GM23338 (cell line): ENCODE measurements at regions not wholly inside any gene's neighbourhood (a gene's known extent, or its start where the extent isn't known, plus 50 kb on each side); places are given as distances from the start of the nearest gene placed in this dataset.
A peak's percentile ranks its signal among the peaks of the same experiment; 100 is the strongest.

Experiments
- EZH2 ChIP-seq: fragments of 200-600 bp; sonication (generic); IDR thresholded peaks from one replicate; pipeline ENCODE4 v1.8.0; 2017; ENCODE audit warnings: antibody characterized with exemption, mild to moderate bottlenecking, low read depth; ENCODE audit not compliant: unreplicated experiment
- TF ChIP-seq, protein P1 (sequence below): IDR thresholded peaks from 2 replicates; pipeline ENCODE4 v1.6.1; 2016; ENCODE audit warnings: antibody characterized with exemption
- TF ChIP-seq, protein P2 (sequence below), 2 experiments: fragments of 200-600 bp in 1 of 2; sonication (generic) in 1 of 2; conservative IDR thresholded peaks; 2 replicates each; pipeline versions ENCODE4 v1.5.1 to v1.6.1; 2016 to 2017; ENCODE audit warnings: antibody characterized with exemption in 2 of 2, low read depth in 2 of 2, mild to moderate bottlenecking in 2 of 2, moderate library complexity in 1 of 2

DNA sequence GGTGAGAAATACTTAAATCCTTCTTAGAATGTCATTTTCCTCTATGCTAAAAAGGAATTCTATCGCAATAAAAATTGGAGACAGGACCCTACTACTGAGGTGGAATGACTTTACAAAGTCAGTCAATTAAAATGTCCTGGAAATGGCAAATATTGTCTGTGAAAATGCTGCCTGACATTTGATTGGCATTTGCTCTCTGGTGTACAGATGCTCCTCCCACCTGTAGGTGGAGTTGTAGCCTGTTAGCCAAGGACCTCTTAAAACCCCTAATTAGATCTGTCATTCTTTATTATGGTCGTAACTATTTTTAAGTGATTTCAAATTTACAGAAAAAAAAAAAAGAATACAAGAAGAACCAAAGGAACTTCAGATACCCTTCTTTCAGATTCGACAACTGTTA lies 393.1 kb upstream of the KLHL29 start:
- TF ChIP-seq, protein P1, sequence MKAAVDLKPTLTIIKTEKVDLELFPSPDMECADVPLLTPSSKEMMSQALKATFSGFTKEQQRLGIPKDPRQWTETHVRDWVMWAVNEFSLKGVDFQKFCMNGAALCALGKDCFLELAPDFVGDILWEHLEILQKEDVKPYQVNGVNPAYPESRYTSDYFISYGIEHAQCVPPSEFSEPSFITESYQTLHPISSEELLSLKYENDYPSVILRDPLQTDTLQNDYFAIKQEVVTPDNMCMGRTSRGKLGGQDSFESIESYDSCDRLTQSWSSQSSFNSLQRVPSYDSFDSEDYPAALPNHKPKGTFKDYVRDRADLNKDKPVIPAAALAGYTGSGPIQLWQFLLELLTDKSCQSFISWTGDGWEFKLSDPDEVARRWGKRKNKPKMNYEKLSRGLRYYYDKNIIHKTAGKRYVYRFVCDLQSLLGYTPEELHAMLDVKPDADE, result no peak
- TF ChIP-seq, protein P2, sequence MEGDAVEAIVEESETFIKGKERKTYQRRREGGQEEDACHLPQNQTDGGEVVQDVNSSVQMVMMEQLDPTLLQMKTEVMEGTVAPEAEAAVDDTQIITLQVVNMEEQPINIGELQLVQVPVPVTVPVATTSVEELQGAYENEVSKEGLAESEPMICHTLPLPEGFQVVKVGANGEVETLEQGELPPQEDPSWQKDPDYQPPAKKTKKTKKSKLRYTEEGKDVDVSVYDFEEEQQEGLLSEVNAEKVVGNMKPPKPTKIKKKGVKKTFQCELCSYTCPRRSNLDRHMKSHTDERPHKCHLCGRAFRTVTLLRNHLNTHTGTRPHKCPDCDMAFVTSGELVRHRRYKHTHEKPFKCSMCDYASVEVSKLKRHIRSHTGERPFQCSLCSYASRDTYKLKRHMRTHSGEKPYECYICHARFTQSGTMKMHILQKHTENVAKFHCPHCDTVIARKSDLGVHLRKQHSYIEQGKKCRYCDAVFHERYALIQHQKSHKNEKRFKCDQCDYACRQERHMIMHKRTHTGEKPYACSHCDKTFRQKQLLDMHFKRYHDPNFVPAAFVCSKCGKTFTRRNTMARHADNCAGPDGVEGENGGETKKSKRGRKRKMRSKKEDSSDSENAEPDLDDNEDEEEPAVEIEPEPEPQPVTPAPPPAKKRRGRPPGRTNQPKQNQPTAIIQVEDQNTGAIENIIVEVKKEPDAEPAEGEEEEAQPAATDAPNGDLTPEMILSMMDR (conservative IDR thresholded peaks at IDR 0.05; ENCODE audit: low read depth in 2 of 2), result peak; percentile 40 to 42; a peak in 3 of 4 replicates
- TF ChIP-seq EZH2, result no peak
